ENCODE measurements at regions not wholly inside any gene's neighbourhood (a gene's known extent, or its start where the extent isn't known, plus 50 kb on each side); places are given as distances from the start of the nearest gene placed in this dataset.

DNA sequence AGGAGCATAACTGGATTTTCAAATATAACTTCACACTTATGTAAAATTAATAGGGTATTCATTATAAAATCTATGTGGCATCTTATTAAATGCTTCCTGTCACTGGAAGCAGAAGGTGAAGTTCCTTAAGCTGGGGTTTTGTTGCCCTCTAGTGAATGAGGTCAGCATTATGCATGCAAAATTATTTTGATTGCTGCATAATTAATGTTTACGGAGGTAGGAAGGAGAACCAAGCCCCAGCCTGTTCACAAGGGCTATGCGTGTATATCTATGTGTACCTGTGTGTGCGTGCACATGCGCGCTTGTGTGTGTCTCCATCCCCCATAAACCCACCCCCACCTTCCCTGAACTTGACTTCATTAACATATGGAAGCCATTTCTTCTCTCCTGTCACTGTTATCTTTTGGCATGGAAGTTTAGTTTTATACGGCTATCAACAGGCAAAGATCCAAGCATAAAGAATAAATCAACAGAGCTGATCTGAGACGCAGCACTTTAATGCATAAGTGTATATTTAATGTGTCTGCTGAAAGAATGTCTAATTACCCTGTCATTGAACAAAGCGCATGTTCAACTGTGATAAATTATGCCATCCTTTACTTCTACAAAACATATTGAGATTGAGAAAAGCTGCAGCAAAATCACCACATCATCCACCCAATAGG is 90.2 kb upstream of the CDH4 start:
- TF ChIP-seq TCF4 (CRISPR knock-in tag; IDR thresholded peaks at IDR 0.05; ENCODE audit: borderline replicate concordance): no peak
- no peak for TF ChIP-seq ZC3H10 (CRISPR knock-in tag; IDR thresholded peaks at IDR 0.05)
- TF ChIP-seq TOX (CRISPR knock-in tag; IDR thresholded peaks at IDR 0.05; ENCODE audit: borderline replicate concordance): no peak
- no peak for TF ChIP-seq ZFP30 (CRISPR knock-in tag; IDR thresholded peaks at IDR 0.05)
- no peak for TF ChIP-seq ZNF70 (CRISPR knock-in tag; IDR thresholded peaks at IDR 0.05)
- TF ChIP-seq ZFP3 (CRISPR knock-in tag; IDR thresholded peaks at IDR 0.05): no peak
- TF ChIP-seq GLIS3 (CRISPR knock-in tag; IDR thresholded peaks at IDR 0.05): no peak
- no peak for TF ChIP-seq POU6F1 (CRISPR knock-in tag; IDR thresholded peaks at IDR 0.05; ENCODE audit: borderline replicate concordance, low read depth)
- TF ChIP-seq ZNF8 (CRISPR knock-in tag; IDR thresholded peaks at IDR 0.05): no peak
- no peak for TF ChIP-seq RARB (CRISPR knock-in tag; IDR thresholded peaks at IDR 0.05)
- TF ChIP-seq OSR1 (CRISPR knock-in tag; IDR thresholded peaks at IDR 0.05): no peak
- no peak for TF ChIP-seq ZNF565 (CRISPR knock-in tag; conservative IDR thresholded peaks at IDR 0.05; ENCODE audit: low read depth)
- TF ChIP-seq ARNTL (CRISPR knock-in tag; IDR thresholded peaks at IDR 0.05; ENCODE audit: borderline replicate concordance, low read depth): no peak
- no peak for TF ChIP-seq ISL1 (CRISPR knock-in tag; IDR thresholded peaks at IDR 0.05)
- TF ChIP-seq PPARA (CRISPR knock-in tag; IDR thresholded peaks at IDR 0.05; ENCODE audit: borderline replicate concordance): no peak
- no peak for ATAC-seq

DNA sequence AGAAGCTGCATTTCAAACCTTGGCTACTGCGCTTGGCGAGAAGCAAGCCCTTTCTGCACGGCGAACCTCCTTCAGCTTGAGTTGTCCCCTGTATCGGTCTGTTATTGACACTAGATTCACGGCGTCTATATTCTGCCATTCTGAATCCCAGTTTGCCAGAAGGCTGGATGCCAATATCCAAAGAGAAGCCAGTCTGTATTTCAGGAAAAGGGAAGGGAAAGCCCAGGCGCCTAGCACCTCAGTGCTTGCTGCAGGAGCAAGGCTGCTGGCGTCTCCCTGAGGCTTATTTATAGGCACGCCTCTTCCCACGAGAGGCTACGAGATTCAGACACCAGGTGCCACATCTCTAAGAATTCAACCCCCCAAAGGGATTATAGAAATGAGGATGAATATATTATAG is 89.6 kb upstream of the CDH4 start:
- no peak for ATAC-seq
- no peak for TF ChIP-seq GLIS3 (CRISPR knock-in tag; IDR thresholded peaks at IDR 0.05)
- TF ChIP-seq PPARA (CRISPR knock-in tag; IDR thresholded peaks at IDR 0.05; ENCODE audit: borderline replicate concordance): no peak
- TF ChIP-seq ESRRG (CRISPR knock-in tag; IDR thresholded peaks at IDR 0.05): no peak
- TF ChIP-seq SNAI2 (CRISPR knock-in tag; IDR thresholded peaks at IDR 0.05): no peak
- no peak for TF ChIP-seq ARNTL (CRISPR knock-in tag; IDR thresholded peaks at IDR 0.05; ENCODE audit: borderline replicate concordance, low read depth)
- TF ChIP-seq POU6F1 (CRISPR knock-in tag; IDR thresholded peaks at IDR 0.05; ENCODE audit: borderline replicate concordance, low read depth): no peak
- no peak for TF ChIP-seq TCF4 (CRISPR knock-in tag; IDR thresholded peaks at IDR 0.05; ENCODE audit: borderline replicate concordance)
- TF ChIP-seq, protein P1, sequence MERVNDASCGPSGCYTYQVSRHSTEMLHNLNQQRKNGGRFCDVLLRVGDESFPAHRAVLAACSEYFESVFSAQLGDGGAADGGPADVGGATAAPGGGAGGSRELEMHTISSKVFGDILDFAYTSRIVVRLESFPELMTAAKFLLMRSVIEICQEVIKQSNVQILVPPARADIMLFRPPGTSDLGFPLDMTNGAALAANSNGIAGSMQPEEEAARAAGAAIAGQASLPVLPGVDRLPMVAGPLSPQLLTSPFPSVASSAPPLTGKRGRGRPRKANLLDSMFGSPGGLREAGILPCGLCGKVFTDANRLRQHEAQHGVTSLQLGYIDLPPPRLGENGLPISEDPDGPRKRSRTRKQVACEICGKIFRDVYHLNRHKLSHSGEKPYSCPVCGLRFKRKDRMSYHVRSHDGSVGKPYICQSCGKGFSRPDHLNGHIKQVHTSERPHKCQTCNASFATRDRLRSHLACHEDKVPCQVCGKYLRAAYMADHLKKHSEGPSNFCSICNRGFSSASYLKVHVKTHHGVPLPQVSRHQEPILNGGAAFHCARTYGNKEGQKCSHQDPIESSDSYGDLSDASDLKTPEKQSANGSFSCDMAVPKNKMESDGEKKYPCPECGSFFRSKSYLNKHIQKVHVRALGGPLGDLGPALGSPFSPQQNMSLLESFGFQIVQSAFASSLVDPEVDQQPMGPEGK (CRISPR knock-in tag; IDR thresholded peaks at IDR 0.05; ENCODE audit: borderline replicate concordance): no peak
- no peak for TF ChIP-seq BACH2 (CRISPR knock-in tag; IDR thresholded peaks at IDR 0.05; ENCODE audit: borderline replicate concordance)
- no peak for TF ChIP-seq CSRNP3 (CRISPR knock-in tag; IDR thresholded peaks at IDR 0.05)
- TF ChIP-seq ZC3H10 (CRISPR knock-in tag; IDR thresholded peaks at IDR 0.05): no peak

GRCh38 chr20:61163031-61163430 is 89.0 kb upstream of the CDH4 start:
- no peak for TF ChIP-seq POU6F1 (CRISPR knock-in tag; IDR thresholded peaks at IDR 0.05; ENCODE audit: borderline replicate concordance, low read depth)
- TF ChIP-seq ARNTL (CRISPR knock-in tag; IDR thresholded peaks at IDR 0.05; ENCODE audit: borderline replicate concordance, low read depth): no peak
- no peak for TF ChIP-seq CSRNP3 (CRISPR knock-in tag; IDR thresholded peaks at IDR 0.05)
- no peak for TF ChIP-seq ZFP30 (CRISPR knock-in tag; IDR thresholded peaks at IDR 0.05)
- TF ChIP-seq ZNF8 (CRISPR knock-in tag; IDR thresholded peaks at IDR 0.05): no peak
- no peak for TF ChIP-seq GLIS3 (CRISPR knock-in tag; IDR thresholded peaks at IDR 0.05)
- TF ChIP-seq ZNF70 (CRISPR knock-in tag; IDR thresholded peaks at IDR 0.05): no peak
- no peak for TF ChIP-seq RARB (CRISPR knock-in tag; IDR thresholded peaks at IDR 0.05)
- no peak for TF ChIP-seq ZC3H10 (CRISPR knock-in tag; IDR thresholded peaks at IDR 0.05)
- TF ChIP-seq ISL1 (CRISPR knock-in tag; IDR thresholded peaks at IDR 0.05): no peak
- no peak for TF ChIP-seq OSR1 (CRISPR knock-in tag; IDR thresholded peaks at IDR 0.05)
- TF ChIP-seq PPARA (CRISPR knock-in tag; IDR thresholded peaks at IDR 0.05; ENCODE audit: borderline replicate concordance): no peak
- no peak for TF ChIP-seq TCF4 (CRISPR knock-in tag; IDR thresholded peaks at IDR 0.05; ENCODE audit: borderline replicate concordance)
- no peak for TF ChIP-seq SNAI2 (CRISPR knock-in tag; IDR thresholded peaks at IDR 0.05)
- TF ChIP-seq CSDC2 (CRISPR knock-in tag; IDR thresholded peaks at IDR 0.05): no peak
- no peak for ATAC-seq
